ENCODE measurements at regions not wholly inside any gene's neighbourhood (a gene's known extent, or its start where the extent isn't known, plus 50 kb on each side); places are given as distances from the start of the nearest gene placed in this dataset.
"Not testable (repeated sequence)": the region's sequence is repeated elsewhere in the genome, so short reads cannot be mapped to it uniquely, and the experiment has no call there.

- DNase-seq (ENCODE audit: low read depth), result no peak
These were observed 72.6 kb downstream of the ISX start for GRCh38 chr22:35138521-35138920.

GRCh38 chr22:35140879-35141745, 75.2 kb downstream of the ISX start:
- DNase-seq (ENCODE audit: low read depth), result no peak

GRCh38 chr22:35148381-35148780, 82.4 kb downstream of the ISX start:
- no peak for DNase-seq (ENCODE audit: low read depth)

- DNase-seq (ENCODE audit: low read depth), result no peak
These were observed 83.0 kb downstream of the ISX start for GRCh38 chr22:35148866-35149548.

GRCh38 chr22:35150183-35151107, 84.5 kb downstream of the ISX start:
- DNase-seq (ENCODE audit: low read depth), result peak; percentile 41

GRCh38 chr22:35152316-35152715, 86.4 kb downstream of the ISX start:
- DNase-seq (ENCODE audit: low read depth), result no peak

- DNase-seq (ENCODE audit: low read depth), result no peak
These were observed 89.0 kb downstream of the ISX start for GRCh38 chr22:35154937-35155387.

GRCh38 chr22:35155403-35156025, 89.6 kb downstream of the ISX start:
- no peak for DNase-seq (ENCODE audit: low read depth)

GRCh38 chr22:35156945-35157344, 91.0 kb downstream of the ISX start:
- no peak for DNase-seq (ENCODE audit: low read depth)

GRCh38 chr22:35158336-35158735, 92.4 kb downstream of the ISX start:
- DNase-seq (ENCODE audit: low read depth), result no peak

GRCh38 chr22:35159343-35159742, 93.4 kb downstream of the ISX start:
- DNase-seq (ENCODE audit: low read depth), result no peak

- DNase-seq (ENCODE audit: low read depth), result no peak
These were observed 94.3 kb downstream of the ISX start for GRCh38 chr22:35160268-35160667.

- not testable (repeated sequence) for DNase-seq (ENCODE audit: low read depth)
These were observed 91.4 kb upstream of the HMGXB4 start for GRCh38 chr22:35165896-35166295.

- DNase-seq (ENCODE audit: low read depth), result no peak
These were observed 86.3 kb upstream of the HMGXB4 start for GRCh38 chr22:35170716-35171697.

GRCh38 chr22:35172442-35172841, 84.9 kb upstream of the HMGXB4 start:
- no peak for DNase-seq (ENCODE audit: low read depth)

GRCh38 chr22:35173655-35174054, 83.6 kb upstream of the HMGXB4 start:
- no peak for DNase-seq (ENCODE audit: low read depth)

- DNase-seq (ENCODE audit: low read depth), result no peak
These were observed 82.8 kb upstream of the HMGXB4 start for GRCh38 chr22:35174401-35175038.

- DNase-seq (ENCODE audit: low read depth), result no peak
These were observed 81.9 kb upstream of the HMGXB4 start for GRCh38 chr22:35175392-35175791.

- no peak for DNase-seq (ENCODE audit: low read depth)
These were observed 79.5 kb upstream of the HMGXB4 start for GRCh38 chr22:35177811-35178210.

- DNase-seq (ENCODE audit: low read depth), result no peak
These were observed 78.8 kb upstream of the HMGXB4 start for GRCh38 chr22:35178446-35178845.

All from stimulated activated CD8-positive, alpha-beta memory T cell treated with anti-CD3 and anti-CD28 coated beads, Interleukin-7, amount 100 ng/mL, for 24 hours (primary cell).